GDM1 (cell line): ENCODE measurements at regions not wholly inside any gene's neighbourhood (a gene's known extent, or its start where the extent isn't known, plus 50 kb on each side); places are given as distances from the start of the nearest gene placed in this dataset.
"Not testable (repeated sequence)": the region's sequence is repeated elsewhere in the genome, so short reads cannot be mapped to it uniquely, and the experiment has no call there.

Source experiments
- DNase-seq: peaks from one replicate; lab custom pipeline; 2025; lab: John Stamatoyannopoulos, UW

GRCh38 chr20:22734946-22735647, 150.7 kb upstream of the FOXA2 start:
- DNase-seq, result not testable (repeated sequence)

- DNase-seq, result no peak
Observed at GRCh38 chr20:22740829-22741228, 156.5 kb upstream of the FOXA2 start.

GRCh38 chr20:22744341-22745193, 160.2 kb upstream of the FOXA2 start:
- DNase-seq, result no peak

GRCh38 chr20:22745194-22745500, 160.8 kb upstream of the FOXA2 start:
- DNase-seq, result no peak

- no peak for DNase-seq
Observed at GRCh38 chr20:22746957-22747356, 162.6 kb upstream of the FOXA2 start.

- DNase-seq, result no peak
Observed at GRCh38 chr20:22752324-22752723, 168.0 kb upstream of the FOXA2 start.

- no peak for DNase-seq
Observed at GRCh38 chr20:22757424-22758183, 173.2 kb upstream of the FOXA2 start.

- no peak for DNase-seq
Observed at GRCh38 chr20:22758815-22759214, 174.4 kb upstream of the FOXA2 start.

- DNase-seq, result no peak
Observed at GRCh38 chr20:22762576-22763256, 178.3 kb upstream of the FOXA2 start.

- no peak for DNase-seq
Observed at GRCh38 chr20:22763257-22763906, 179.0 kb upstream of the FOXA2 start.

GRCh38 chr20:22768266-22769178, 184.2 kb upstream of the FOXA2 start:
- no peak for DNase-seq

GRCh38 chr20:22770241-22770800, 185.9 kb upstream of the FOXA2 start:
- no peak for DNase-seq

- no peak for DNase-seq
Observed at GRCh38 chr20:22771706-22772105, 187.3 kb upstream of the FOXA2 start.

- no peak for DNase-seq
Observed at GRCh38 chr20:22773344-22773743, 189.0 kb upstream of the FOXA2 start.

- DNase-seq, result no peak
Observed at GRCh38 chr20:22775256-22775655, 190.9 kb upstream of the FOXA2 start.

- DNase-seq, result no peak
Observed at GRCh38 chr20:22775671-22776139, 191.3 kb upstream of the FOXA2 start.

- DNase-seq, result no peak
Observed at GRCh38 chr20:22776369-22776768, 192.0 kb upstream of the FOXA2 start.

- DNase-seq, result no peak
Observed at GRCh38 chr20:22779878-22780277, 195.5 kb upstream of the FOXA2 start.

GRCh38 chr20:22781869-22782268, 197.5 kb upstream of the FOXA2 start:
- no peak for DNase-seq

- DNase-seq, result no peak
Observed at GRCh38 chr20:22789676-22790075, 205.3 kb upstream of the FOXA2 start.
